ENCODE measurements at regions not wholly inside any gene's neighbourhood (a gene's known extent, or its start where the extent isn't known, plus 50 kb on each side); places are given as distances from the start of the nearest gene placed in this dataset.

GRCh38 chr5:160919626-160920025 is 67.6 kb upstream of the ATP10B start:
- intact Hi-C loops (cut with DNase I; ENCODE audit: low total_unique reads): no loop called here
- Histone ChIP-seq H3K9me3 (no peaks in the 10 kb centered on the region), H3K27ac (no peak overlapping the region), H3K4me1 (no peaks in the 10 kb centered on the region), H3K36me3 (no peaks in the 10 kb centered on the region), H3K27me3 (no peaks in the 10 kb centered on the region), H3K4me3 (no peak overlapping the region)
- DNase-seq: no peak
- no peak for TF ChIP-seq CTCF (IDR thresholded peaks at IDR 0.05)

GRCh38 chr5:160918386-160918785 is 66.4 kb upstream of the ATP10B start:
- DNase-seq: no peak
- H3K27me3 ChIP-seq: no peaks in the 10 kb centered on the region
- no peak overlapping the region for H3K27ac ChIP-seq
- no peak overlapping the region for H3K4me3 ChIP-seq
- H3K4me1 ChIP-seq: no peaks in the 10 kb centered on the region
- intact Hi-C loops (cut with DNase I; ENCODE audit: low total_unique reads): no loop called here
- no peaks in the 10 kb centered on the region for H3K36me3 ChIP-seq
- no peak for TF ChIP-seq CTCF (IDR thresholded peaks at IDR 0.05)
- H3K9me3 ChIP-seq: no peaks in the 10 kb centered on the region

GRCh38 chr5:160906090-160906489 is 54.1 kb upstream of the ATP10B start:
- DNase-seq: no peak
- Histone ChIP-seq H3K4me1 (no peaks in the 10 kb centered on the region), H3K27me3 (no peaks in the 10 kb centered on the region), H3K27ac (no peak overlapping the region), H3K9me3 (no peaks in the 10 kb centered on the region), H3K4me3 (no peak overlapping the region), H3K36me3 (no peaks in the 10 kb centered on the region)
- no peak for TF ChIP-seq CTCF (IDR thresholded peaks at IDR 0.05)
- intact Hi-C loops (cut with DNase I; ENCODE audit: low total_unique reads): no loop called here

- intact Hi-C loops (cut with DNase I; ENCODE audit: low total_unique reads): no loop called here
- Histone ChIP-seq H3K4me1 (no peaks in the 10 kb centered on the region), H3K36me3 (no peaks in the 10 kb centered on the region), H3K27ac (no peak overlapping the region), H3K27me3 (no peaks in the 10 kb centered on the region), H3K4me3 (no peak overlapping the region), H3K9me3 (no peaks in the 10 kb centered on the region)
- no peak for TF ChIP-seq CTCF (IDR thresholded peaks at IDR 0.05)
- DNase-seq: no peak
These were observed 53.3 kb upstream of the ATP10B start for GRCh38 chr5:160905285-160905684.

- no peak overlapping the region for H3K27ac ChIP-seq
- no peak for DNase-seq
- intact Hi-C loops (cut with DNase I; ENCODE audit: low total_unique reads): no loop called here
These were observed 52.6 kb upstream of the ATP10B start for GRCh38 chr5:160904591-160904990.

More at GRCh38 chr5:160904591-160904990, 52.6 kb upstream of the ATP10B start:
- Histone ChIP-seq H3K4me1 (no peaks in the 10 kb centered on the region), H3K4me3 (no peak overlapping the region), H3K36me3 (no peaks in the 10 kb centered on the region), H3K9me3 (no peaks in the 10 kb centered on the region), H3K27me3 (no peaks in the 10 kb centered on the region)
- TF ChIP-seq CTCF (IDR thresholded peaks at IDR 0.05): no peak

All from tibial artery (tissue), 4 donors.